22Rv1 (cell line): ENCODE measurements at regions not wholly inside any gene's neighbourhood (a gene's known extent, or its start where the extent isn't known, plus 50 kb on each side); places are given as distances from the start of the nearest gene placed in this dataset.

Experiments used
- ZFX ChIP-seq: fragments of 450-650 bp; IDR thresholded peaks from 2 replicates; pipeline ENCODE4 v1.6.1; 2017; ENCODE audit warnings: antibody characterized with exemption, borderline replicate concordance
- TF ChIP-seq, protein P1 (sequence below): fragments of 450-650 bp; IDR thresholded peaks from 2 replicates; pipeline ENCODE4 v1.5.1; 2017; ENCODE audit warnings: mild to moderate bottlenecking

DNA sequence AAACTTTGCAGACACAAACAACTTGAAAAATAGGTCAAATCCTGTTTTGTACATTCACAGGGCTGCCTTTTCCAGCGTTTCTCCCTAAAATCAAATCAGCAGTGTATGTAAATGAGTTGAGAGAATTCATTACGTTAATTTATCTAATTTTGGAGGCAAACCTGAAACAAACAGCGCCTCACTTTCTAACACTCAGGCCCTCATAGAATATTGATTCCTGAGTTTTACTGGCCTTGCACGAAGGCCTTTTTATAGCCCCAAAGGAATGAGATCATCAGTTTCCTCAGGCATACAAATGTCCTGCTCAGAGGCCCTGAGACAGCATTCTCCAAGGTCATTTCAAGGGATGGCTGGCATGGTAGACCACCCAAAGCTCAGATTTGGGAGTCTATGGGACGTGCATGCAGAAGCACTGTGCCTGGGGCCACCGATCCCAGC, 131.7 kb upstream of the CHST15 start:
- TF ChIP-seq, protein P1, sequence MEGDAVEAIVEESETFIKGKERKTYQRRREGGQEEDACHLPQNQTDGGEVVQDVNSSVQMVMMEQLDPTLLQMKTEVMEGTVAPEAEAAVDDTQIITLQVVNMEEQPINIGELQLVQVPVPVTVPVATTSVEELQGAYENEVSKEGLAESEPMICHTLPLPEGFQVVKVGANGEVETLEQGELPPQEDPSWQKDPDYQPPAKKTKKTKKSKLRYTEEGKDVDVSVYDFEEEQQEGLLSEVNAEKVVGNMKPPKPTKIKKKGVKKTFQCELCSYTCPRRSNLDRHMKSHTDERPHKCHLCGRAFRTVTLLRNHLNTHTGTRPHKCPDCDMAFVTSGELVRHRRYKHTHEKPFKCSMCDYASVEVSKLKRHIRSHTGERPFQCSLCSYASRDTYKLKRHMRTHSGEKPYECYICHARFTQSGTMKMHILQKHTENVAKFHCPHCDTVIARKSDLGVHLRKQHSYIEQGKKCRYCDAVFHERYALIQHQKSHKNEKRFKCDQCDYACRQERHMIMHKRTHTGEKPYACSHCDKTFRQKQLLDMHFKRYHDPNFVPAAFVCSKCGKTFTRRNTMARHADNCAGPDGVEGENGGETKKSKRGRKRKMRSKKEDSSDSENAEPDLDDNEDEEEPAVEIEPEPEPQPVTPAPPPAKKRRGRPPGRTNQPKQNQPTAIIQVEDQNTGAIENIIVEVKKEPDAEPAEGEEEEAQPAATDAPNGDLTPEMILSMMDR, result no peak
- no peak for TF ChIP-seq ZFX
